GM12872 (cell line): ENCODE measurements at regions not wholly inside any gene's neighbourhood (a gene's known extent, or its start where the extent isn't known, plus 50 kb on each side); places are given as distances from the start of the nearest gene placed in this dataset.

Experiments used
- TF ChIP-seq, protein P1 (sequence below): IDR thresholded peaks from 3 replicates; pipeline ENCODE4 v1.5.1; 2011; ENCODE audit warnings: low read depth, mild to moderate bottlenecking, low read length, moderate library complexity; ENCODE audit not compliant: insufficient read depth

DNA sequence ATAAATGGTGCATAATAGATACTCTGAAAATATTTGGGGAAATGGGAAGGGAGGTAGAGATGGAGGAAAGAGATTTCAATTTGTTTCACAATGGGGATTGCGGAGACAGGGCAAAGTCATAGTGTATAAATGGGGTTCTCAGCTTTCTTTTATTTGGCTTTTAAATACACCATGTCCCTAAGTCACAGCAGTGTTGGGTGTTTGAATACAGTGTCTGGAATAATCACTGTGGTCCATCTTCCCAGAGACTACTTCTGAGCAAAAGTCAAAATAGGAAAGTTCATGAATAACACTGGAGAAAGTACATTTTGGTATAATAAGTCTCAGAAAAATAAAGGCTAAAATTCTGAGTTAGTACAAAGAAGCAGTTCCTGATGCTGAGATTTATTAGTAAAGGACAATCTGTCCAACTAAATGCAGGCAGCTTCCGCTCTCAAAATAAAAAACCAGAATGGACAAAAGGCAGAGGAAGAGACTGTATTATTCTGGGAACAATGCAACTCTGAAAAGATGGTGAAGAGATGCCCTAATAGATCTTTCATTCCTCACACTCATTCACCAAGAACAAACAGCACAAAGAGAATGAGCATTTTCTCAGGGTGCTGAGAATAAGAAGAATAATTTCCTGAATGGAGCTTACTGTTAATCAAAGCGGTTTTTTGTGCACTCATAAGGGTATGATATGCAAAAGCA, 295.4 kb upstream of the PIK3C3 start:
- TF ChIP-seq, protein P1, sequence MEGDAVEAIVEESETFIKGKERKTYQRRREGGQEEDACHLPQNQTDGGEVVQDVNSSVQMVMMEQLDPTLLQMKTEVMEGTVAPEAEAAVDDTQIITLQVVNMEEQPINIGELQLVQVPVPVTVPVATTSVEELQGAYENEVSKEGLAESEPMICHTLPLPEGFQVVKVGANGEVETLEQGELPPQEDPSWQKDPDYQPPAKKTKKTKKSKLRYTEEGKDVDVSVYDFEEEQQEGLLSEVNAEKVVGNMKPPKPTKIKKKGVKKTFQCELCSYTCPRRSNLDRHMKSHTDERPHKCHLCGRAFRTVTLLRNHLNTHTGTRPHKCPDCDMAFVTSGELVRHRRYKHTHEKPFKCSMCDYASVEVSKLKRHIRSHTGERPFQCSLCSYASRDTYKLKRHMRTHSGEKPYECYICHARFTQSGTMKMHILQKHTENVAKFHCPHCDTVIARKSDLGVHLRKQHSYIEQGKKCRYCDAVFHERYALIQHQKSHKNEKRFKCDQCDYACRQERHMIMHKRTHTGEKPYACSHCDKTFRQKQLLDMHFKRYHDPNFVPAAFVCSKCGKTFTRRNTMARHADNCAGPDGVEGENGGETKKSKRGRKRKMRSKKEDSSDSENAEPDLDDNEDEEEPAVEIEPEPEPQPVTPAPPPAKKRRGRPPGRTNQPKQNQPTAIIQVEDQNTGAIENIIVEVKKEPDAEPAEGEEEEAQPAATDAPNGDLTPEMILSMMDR = no peak

DNA sequence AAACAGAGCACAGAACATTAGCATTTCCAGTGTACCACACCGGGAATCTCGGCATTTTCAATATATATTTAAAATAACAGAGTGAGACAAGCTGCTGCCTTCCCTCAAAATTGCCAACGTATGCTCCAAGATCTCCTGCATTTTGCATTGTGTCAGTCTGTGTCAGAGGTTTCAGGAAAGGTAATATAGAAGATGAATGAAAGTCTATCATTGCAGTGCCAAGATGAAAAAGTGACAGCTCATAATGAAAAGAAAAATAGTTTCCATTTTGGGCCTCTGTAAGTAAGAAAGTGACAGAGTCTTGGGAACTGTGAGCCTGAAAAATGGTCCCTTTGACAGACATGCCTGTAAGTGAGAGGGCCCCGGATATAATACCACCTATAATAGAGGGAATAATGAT, 297.8 kb upstream of the PIK3C3 start:
- TF ChIP-seq, protein P1 = no peak

DNA sequence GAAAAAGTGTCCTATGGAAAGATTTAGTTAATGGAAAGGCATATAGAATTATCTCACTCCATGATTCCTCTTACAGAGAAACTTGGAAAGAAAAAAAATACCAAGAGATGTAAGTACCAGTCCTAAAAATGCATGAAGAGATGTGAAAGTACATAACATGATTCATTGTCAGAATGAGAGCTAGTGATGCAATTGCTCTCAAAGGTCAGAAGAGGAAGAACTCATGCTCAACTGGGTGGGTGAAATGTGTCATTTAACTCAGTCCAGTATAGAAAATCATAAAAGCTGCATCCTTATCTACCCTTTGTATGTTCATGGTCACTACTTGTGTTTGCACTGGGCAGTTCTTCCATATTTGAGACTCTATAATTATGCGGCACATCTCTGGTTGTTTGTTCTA, 300.0 kb upstream of the PIK3C3 start:
- TF ChIP-seq, protein P1 = no peak

DNA sequence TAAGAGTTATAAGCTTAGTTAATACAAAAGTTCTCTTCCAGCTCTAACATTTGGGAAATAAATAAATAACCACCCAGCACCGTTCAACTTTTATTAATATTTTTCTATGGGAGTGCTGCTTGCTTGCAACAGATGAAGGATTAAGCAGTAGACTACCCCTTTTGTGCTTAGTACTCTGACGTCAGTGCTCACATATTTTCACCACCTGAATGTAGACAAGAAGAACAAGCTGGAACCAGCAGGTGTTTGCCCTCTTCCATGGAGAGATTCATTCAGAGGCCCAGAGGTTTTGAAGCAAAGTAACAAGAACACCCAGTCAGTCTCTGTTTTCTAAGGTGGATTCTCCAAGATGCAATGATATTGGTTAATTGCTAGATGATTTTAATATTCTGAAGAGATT, 307.1 kb upstream of the PIK3C3 start:
- TF ChIP-seq, protein P1 = no peak

DNA sequence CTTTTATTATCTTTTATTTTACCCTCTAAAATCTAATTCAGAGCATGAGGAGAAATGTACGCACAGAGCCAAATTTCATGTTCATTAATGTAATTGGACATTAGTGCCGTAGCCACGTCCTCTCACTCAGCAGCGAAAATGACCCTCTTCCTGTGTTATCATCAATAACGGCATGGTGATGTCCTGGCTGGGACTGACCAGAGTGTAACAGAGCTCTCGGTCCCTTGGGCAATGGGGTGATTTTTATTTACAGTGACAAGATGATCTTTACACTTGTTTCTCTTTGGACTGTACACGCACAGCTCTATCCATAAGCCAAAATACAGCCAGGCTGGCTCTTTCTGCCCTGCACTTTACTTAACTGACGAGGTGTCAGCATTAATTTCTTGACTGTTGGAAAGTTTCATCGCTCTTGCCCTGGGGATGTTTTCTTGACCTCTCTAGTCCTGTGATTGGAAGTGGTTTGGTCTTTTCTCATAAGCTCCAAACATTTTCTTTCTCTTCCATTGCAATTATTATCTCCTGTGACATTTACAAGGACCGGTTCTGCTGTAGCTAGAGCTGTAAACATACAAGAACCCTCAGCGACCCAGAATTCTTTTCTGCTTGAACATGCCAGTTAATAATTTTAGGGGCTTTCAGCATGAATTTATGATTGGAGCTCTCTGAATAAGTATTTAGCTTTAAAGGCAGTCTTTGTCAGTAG, 308.0 kb upstream of the PIK3C3 start:
- TF ChIP-seq, protein P1 = no peak

DNA sequence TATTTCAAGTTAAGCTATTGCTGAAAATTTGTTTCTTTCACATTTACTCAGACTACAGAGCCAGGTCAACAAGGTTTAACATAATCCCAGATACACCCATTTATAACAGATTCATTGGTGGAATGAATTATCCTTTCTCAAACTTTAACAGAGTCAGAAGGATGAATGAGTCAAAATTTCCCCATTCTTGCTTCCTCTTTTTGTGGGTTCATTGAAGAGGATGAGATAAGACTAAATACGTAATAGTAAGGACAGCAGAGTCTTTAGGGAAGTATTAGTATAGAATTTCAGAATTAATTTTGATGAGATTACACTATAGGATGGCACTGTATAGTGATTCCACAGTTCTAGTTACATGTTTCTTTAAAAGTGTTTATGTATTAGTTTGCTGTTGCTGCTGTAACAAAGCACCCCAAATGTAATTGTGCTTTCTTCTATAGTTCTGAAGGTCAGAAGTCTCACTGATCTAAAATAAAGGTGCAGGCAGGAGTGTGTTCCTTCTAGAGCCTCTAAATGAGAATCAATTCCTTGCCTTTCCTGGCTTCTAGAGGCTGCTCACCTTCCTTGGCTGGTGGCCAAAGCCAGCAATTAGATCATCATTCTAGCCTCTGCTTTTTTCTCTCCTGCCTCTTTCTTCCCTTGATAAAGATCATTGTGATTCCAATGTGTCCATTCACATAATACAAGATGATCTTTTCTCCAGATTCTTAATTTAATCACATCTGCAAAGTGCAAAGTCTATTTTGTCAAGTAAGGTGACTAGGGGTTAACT, 309.3 kb upstream of the PIK3C3 start:
- TF ChIP-seq, protein P1 = no peak

DNA sequence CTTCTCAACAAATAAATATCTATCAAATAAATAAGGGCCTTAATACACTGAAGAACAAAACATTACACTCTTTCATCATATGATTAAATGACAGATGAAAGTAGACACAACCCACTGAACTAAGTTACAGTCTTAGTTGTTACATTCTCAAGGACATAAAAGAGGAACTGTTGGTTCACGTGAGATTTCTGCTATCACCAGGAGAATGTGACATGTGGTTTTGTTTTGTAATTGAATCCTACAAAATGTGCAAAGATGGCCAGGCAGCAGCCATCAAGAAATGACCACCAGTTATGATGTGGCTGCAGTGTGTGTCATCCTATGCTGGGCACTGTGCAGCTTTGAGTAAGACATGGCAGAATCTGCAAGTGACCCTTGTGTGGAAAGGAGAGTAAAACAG, 310.6 kb upstream of the PIK3C3 start:
- TF ChIP-seq, protein P1 = no peak
